Neural progenitor cell (in vitro differentiated cells): ENCODE measurements at regions not wholly inside any gene's neighbourhood (a gene's known extent, or its start where the extent isn't known, plus 50 kb on each side); places are given as distances from the start of the nearest gene placed in this dataset.

ENCODE experiments used
- EZH2 ChIP-seq: fragments of 200-600 bp; sonication (generic); IDR thresholded peaks from 2 replicates; pipeline ENCODE4 v1.6.1; 2017; ENCODE audit warnings: antibody characterized with exemption, mild to moderate bottlenecking, moderate library complexity
- EZH2phosphoT487 ChIP-seq: fragments of 200-600 bp; sonication (generic); IDR thresholded peaks from 2 replicates; pipeline ENCODE4 v1.6.1; 2017; ENCODE audit warnings: antibody characterized with exemption
- TF ChIP-seq, protein P1 (sequence below): fragments of 200-600 bp; sonication (generic); IDR thresholded peaks from 2 replicates; pipeline ENCODE4 v1.5.1; 2017; ENCODE audit warnings: antibody characterized with exemption, mild to moderate bottlenecking

DNA sequence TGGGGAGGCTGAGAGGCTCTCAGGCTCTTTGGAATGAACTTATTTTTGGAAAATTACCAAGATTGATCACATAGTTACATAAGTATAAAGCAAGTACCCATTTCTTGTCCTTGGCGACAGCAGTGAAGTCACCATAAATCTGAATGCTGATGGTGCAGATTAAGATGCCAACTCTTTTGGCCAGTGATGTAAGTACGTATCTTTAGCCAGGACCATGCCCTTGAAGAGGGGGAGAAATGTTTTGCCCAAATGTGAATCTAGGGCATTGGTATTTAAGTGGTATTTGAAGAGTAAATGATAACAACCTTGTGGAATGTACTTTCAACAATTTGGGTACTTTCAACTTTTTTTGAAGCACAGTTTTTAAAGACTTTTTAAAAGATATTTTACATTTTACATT lies 68.2 kb upstream of the RAD23B start:
- TF ChIP-seq, protein P1, sequence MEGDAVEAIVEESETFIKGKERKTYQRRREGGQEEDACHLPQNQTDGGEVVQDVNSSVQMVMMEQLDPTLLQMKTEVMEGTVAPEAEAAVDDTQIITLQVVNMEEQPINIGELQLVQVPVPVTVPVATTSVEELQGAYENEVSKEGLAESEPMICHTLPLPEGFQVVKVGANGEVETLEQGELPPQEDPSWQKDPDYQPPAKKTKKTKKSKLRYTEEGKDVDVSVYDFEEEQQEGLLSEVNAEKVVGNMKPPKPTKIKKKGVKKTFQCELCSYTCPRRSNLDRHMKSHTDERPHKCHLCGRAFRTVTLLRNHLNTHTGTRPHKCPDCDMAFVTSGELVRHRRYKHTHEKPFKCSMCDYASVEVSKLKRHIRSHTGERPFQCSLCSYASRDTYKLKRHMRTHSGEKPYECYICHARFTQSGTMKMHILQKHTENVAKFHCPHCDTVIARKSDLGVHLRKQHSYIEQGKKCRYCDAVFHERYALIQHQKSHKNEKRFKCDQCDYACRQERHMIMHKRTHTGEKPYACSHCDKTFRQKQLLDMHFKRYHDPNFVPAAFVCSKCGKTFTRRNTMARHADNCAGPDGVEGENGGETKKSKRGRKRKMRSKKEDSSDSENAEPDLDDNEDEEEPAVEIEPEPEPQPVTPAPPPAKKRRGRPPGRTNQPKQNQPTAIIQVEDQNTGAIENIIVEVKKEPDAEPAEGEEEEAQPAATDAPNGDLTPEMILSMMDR, result no peak
- no peak for TF ChIP-seq EZH2
- TF ChIP-seq EZH2phosphoT487, result no peak
